ENCODE measurements at regions not wholly inside any gene's neighbourhood (a gene's known extent, or its start where the extent isn't known, plus 50 kb on each side); places are given as distances from the start of the nearest gene placed in this dataset.

DNA sequence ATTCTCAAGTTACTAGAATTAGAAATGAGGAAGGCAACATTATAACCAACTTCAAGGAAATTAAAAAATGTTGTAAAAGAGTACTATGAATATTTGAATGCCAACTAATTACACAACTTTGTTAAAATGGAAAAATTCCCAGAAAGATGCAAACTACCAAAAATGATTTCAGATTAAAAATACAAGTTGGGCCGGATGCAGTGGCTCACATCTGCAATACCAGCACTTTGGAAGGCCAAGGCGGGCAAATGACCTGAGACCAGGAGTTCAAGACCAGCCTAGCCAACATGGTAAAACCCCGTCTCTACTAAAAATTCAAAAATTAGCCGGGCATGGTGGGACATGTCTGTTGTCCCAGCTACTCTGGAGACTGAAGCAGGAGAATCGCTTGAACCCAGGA, 874.2 kb upstream of the GJE1 start:
- TF ChIP-seq EZH2 (IDR thresholded peaks at IDR 0.05; ENCODE audit: borderline replicate concordance, insufficient read depth, low read length, poor library complexity, severe bottlenecking) (no peak), TAF1 (IDR thresholded peaks at IDR 0.05; ENCODE audit: low read depth) (no peak), POLR2AphosphoS5 (IDR thresholded peaks at IDR 0.05) (no peak), SMC3 (conservative IDR thresholded peaks at IDR 0.05; ENCODE audit: poor library complexity) (no peak), RAD21 (conservative IDR thresholded peaks at IDR 0.05) (no peak), EP300 (conservative IDR thresholded peaks at IDR 0.05; ENCODE audit: poor library complexity, severe bottlenecking) (no peak)
- TF ChIP-seq, protein P1, sequence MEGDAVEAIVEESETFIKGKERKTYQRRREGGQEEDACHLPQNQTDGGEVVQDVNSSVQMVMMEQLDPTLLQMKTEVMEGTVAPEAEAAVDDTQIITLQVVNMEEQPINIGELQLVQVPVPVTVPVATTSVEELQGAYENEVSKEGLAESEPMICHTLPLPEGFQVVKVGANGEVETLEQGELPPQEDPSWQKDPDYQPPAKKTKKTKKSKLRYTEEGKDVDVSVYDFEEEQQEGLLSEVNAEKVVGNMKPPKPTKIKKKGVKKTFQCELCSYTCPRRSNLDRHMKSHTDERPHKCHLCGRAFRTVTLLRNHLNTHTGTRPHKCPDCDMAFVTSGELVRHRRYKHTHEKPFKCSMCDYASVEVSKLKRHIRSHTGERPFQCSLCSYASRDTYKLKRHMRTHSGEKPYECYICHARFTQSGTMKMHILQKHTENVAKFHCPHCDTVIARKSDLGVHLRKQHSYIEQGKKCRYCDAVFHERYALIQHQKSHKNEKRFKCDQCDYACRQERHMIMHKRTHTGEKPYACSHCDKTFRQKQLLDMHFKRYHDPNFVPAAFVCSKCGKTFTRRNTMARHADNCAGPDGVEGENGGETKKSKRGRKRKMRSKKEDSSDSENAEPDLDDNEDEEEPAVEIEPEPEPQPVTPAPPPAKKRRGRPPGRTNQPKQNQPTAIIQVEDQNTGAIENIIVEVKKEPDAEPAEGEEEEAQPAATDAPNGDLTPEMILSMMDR (IDR thresholded peaks at IDR 0.05; ENCODE audit: poor library complexity, severe bottlenecking) = no peak
- TF ChIP-seq, protein P2, sequence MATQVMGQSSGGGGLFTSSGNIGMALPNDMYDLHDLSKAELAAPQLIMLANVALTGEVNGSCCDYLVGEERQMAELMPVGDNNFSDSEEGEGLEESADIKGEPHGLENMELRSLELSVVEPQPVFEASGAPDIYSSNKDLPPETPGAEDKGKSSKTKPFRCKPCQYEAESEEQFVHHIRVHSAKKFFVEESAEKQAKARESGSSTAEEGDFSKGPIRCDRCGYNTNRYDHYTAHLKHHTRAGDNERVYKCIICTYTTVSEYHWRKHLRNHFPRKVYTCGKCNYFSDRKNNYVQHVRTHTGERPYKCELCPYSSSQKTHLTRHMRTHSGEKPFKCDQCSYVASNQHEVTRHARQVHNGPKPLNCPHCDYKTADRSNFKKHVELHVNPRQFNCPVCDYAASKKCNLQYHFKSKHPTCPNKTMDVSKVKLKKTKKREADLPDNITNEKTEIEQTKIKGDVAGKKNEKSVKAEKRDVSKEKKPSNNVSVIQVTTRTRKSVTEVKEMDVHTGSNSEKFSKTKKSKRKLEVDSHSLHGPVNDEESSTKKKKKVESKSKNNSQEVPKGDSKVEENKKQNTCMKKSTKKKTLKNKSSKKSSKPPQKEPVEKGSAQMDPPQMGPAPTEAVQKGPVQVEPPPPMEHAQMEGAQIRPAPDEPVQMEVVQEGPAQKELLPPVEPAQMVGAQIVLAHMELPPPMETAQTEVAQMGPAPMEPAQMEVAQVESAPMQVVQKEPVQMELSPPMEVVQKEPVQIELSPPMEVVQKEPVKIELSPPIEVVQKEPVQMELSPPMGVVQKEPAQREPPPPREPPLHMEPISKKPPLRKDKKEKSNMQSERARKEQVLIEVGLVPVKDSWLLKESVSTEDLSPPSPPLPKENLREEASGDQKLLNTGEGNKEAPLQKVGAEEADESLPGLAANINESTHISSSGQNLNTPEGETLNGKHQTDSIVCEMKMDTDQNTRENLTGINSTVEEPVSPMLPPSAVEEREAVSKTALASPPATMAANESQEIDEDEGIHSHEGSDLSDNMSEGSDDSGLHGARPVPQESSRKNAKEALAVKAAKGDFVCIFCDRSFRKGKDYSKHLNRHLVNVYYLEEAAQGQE (IDR thresholded peaks at IDR 0.05; ENCODE audit: borderline replicate concordance) = no peak

Data from neural cell (in vitro differentiated cells).